MM.1S (cell line): ENCODE measurements at regions not wholly inside any gene's neighbourhood (a gene's known extent, or its start where the extent isn't known, plus 50 kb on each side); places are given as distances from the start of the nearest gene placed in this dataset.

Source experiments
- EZH2 ChIP-seq: fragments of 300-600 bp; sonication (generic); optimal IDR thresholded peaks from 2 replicates; pipeline ENCODE3; 2017; ENCODE audit warnings: low read depth, mild to moderate bottlenecking, antibody characterized with exemption, low read length, mixed read lengths
- EZH2phosphoT487 ChIP-seq: fragments of 300-600 bp; sonication (generic); IDR thresholded peaks from 2 replicates; pipeline ENCODE4 v1.6.1; 2018; ENCODE audit warnings: antibody characterized with exemption, low read length
- TF ChIP-seq, protein P1 (sequence below): fragments of 300-600 bp; sonication (generic); IDR thresholded peaks from 2 replicates; pipeline ENCODE4 v1.5.1; 2016; ENCODE audit warnings: antibody characterized with exemption, low read length, mixed read lengths

DNA sequence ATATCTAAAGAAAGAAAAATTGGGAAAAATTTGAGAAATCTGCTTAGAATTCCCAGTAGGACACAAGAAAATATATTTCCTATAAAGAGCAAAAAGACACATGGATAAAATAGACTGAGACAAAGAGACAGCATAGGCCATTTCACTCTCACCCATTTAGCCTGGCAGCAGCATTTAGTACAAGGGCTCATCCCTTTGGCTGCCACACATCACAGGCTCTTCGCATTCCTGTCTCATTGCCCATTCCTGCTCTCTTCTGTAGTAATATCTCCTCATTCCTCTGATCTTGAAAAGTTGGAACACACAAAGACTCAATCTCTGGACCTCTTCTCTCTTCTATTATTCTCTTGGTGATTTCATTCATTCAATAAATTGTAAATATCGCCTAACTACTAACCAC lies 162.6 kb downstream of the SOX11 start:
- TF ChIP-seq, protein P1, sequence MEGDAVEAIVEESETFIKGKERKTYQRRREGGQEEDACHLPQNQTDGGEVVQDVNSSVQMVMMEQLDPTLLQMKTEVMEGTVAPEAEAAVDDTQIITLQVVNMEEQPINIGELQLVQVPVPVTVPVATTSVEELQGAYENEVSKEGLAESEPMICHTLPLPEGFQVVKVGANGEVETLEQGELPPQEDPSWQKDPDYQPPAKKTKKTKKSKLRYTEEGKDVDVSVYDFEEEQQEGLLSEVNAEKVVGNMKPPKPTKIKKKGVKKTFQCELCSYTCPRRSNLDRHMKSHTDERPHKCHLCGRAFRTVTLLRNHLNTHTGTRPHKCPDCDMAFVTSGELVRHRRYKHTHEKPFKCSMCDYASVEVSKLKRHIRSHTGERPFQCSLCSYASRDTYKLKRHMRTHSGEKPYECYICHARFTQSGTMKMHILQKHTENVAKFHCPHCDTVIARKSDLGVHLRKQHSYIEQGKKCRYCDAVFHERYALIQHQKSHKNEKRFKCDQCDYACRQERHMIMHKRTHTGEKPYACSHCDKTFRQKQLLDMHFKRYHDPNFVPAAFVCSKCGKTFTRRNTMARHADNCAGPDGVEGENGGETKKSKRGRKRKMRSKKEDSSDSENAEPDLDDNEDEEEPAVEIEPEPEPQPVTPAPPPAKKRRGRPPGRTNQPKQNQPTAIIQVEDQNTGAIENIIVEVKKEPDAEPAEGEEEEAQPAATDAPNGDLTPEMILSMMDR = no peak
- TF ChIP-seq EZH2 (no peak), EZH2phosphoT487 (no peak)
